ENCODE measurements at regions not wholly inside any gene's neighbourhood (a gene's known extent, or its start where the extent isn't known, plus 50 kb on each side); places are given as distances from the start of the nearest gene placed in this dataset.

GRCh38 chr9:118992813-118993794, 376.1 kb downstream of the BRINP1 start:
- Mint-ChIP-seq H3K4me1 (peaks cover 41 to 43% of the 10 kb centered on the region in 2 experiments), H3K27me3 (ENCODE audit: low read depth) (no peaks in the 10 kb centered on the region), H3K27ac (no peak overlapping the region), H3K9me3 (no peaks in the 10 kb centered on the region), H3K36me3 (ENCODE audit: insufficient read depth in 1 of 3, low read depth in 3 of 3) (no peaks in the 10 kb centered on the region), H3K4me3 (no peak overlapping the region)
- H3K27me3 ChIP-seq (ENCODE audit: insufficient read depth, low read length) = no peaks in the 10 kb centered on the region
- no peak overlapping the region for H3K9ac ChIP-seq (ENCODE audit: extremely low read depth, insufficient read length, low read length)
- H2AFZ ChIP-seq (ENCODE audit: low read length) = no peak overlapping the region
- no peak overlapping the region for H4K5ac ChIP-seq (ENCODE audit: insufficient read length, low read depth, low read length)
- no peak overlapping the region for H3K14ac ChIP-seq (ENCODE audit: insufficient read depth, low read length)
- TF ChIP-seq, protein P1, sequence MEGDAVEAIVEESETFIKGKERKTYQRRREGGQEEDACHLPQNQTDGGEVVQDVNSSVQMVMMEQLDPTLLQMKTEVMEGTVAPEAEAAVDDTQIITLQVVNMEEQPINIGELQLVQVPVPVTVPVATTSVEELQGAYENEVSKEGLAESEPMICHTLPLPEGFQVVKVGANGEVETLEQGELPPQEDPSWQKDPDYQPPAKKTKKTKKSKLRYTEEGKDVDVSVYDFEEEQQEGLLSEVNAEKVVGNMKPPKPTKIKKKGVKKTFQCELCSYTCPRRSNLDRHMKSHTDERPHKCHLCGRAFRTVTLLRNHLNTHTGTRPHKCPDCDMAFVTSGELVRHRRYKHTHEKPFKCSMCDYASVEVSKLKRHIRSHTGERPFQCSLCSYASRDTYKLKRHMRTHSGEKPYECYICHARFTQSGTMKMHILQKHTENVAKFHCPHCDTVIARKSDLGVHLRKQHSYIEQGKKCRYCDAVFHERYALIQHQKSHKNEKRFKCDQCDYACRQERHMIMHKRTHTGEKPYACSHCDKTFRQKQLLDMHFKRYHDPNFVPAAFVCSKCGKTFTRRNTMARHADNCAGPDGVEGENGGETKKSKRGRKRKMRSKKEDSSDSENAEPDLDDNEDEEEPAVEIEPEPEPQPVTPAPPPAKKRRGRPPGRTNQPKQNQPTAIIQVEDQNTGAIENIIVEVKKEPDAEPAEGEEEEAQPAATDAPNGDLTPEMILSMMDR (conservative IDR thresholded peaks at IDR 0.05) = no peak
- no peaks in the 10 kb centered on the region for H3K23me2 ChIP-seq (ENCODE audit: insufficient read length, low read depth, low read length, poor library complexity, severe bottlenecking)
- H3K4me1 ChIP-seq (ENCODE audit: insufficient read depth, low read length) = 0 out of 2 replicates have a peak, but pooled peaks cover 3% of the 10 kb centered on the region
- no peak overlapping the region for H2BK20ac ChIP-seq (ENCODE audit: low read depth, low read length, poor library complexity, severe bottlenecking)
- H3K79me1 ChIP-seq (ENCODE audit: insufficient read depth, low read depth, low read length, poor library complexity, severe bottlenecking) = no peaks in the 10 kb centered on the region
- WGBS (ENCODE audit: extremely low coverage, insufficient read length, low lambda C conversion rate) = no CpG with 5 or more reads among the region's 15 CpGs
- H4K20me1 ChIP-seq (ENCODE audit: control insufficient read depth, insufficient read depth, insufficient read length) = no peaks in the 10 kb centered on the region
- H3K27ac ChIP-seq (ENCODE audit: insufficient read length, low read depth, low read length) = no peak overlapping the region
- H2BK5ac ChIP-seq (ENCODE audit: insufficient read length, low read length) = no peak overlapping the region
- H3K9me3 ChIP-seq (ENCODE audit: control insufficient read depth, low read depth, low read length) = no peaks in the 10 kb centered on the region
- no peak overlapping the region for H2BK120ac ChIP-seq (ENCODE audit: low read depth, low read length, poor library complexity, severe bottlenecking)
- no peak overlapping the region for H2AK5ac ChIP-seq (ENCODE audit: insufficient read length, low read length)
- DNase-seq = no peak
- H2BK15ac ChIP-seq (ENCODE audit: low read depth, low read length) = no peak overlapping the region
- H3K4me2 ChIP-seq (ENCODE audit: insufficient read depth, insufficient read length, low read length) = no peak overlapping the region
- H4K91ac ChIP-seq (ENCODE audit: insufficient read length, low read depth, low read length) = no peak overlapping the region
- no peak overlapping the region for H4K8ac ChIP-seq (replicated peaks; ENCODE audit: insufficient read length, low read depth, low read length)
- no peak overlapping the region for H3K56ac ChIP-seq (ENCODE audit: insufficient read length, low read depth, low read length)
- no peak overlapping the region for H3K4ac ChIP-seq (ENCODE audit: low read depth, low read length)
- H3T11ph ChIP-seq (ENCODE audit: low read length) = no peak overlapping the region
- H3K79me2 ChIP-seq (ENCODE audit: insufficient read depth, low read length) = no peaks in the 10 kb centered on the region
- H2BK12ac ChIP-seq (ENCODE audit: insufficient read length, low read depth, low read length) = no peak overlapping the region
- no peak overlapping the region for H3K18ac ChIP-seq (ENCODE audit: insufficient read length, low read depth, low read length)
- H3K23ac ChIP-seq (ENCODE audit: insufficient read length, low read depth, low read length) = no peak overlapping the region

Measured in H9 (cell line).